ENCODE measurements at regions not wholly inside any gene's neighbourhood (a gene's known extent, or its start where the extent isn't known, plus 50 kb on each side); places are given as distances from the start of the nearest gene placed in this dataset.
A peak's percentile ranks its signal among the peaks of the same experiment; 100 is the strongest.
"Not testable (repeated sequence)": the region's sequence is repeated elsewhere in the genome, so short reads cannot be mapped to it uniquely, and the experiment has no call there.

- no peaks in the 10 kb centered on the region for H3K9me3 ChIP-seq (ENCODE audit: control insufficient read depth, low read length, poor library complexity, severe bottlenecking)
- Mint-ChIP-seq H3K4me3 (no peak overlapping the region), H3K4me1 (no peaks in the 10 kb centered on the region), H3K36me3 (ENCODE audit: low read depth) (no peaks in the 10 kb centered on the region), H3K27ac (no peak overlapping the region), H3K27me3 (no peaks in the 10 kb centered on the region)
- DNase-seq (no peak), ATAC-seq (no peak)
Observed at GRCh38 chr15:77871852-77872371, 205.6 kb downstream of the TBC1D2B start.

GRCh38 chr15:77870195-77871065, 207.1 kb downstream of the TBC1D2B start:
- peak; percentile 53 for ATAC-seq
- no peaks in the 10 kb centered on the region for H3K9me3 ChIP-seq (ENCODE audit: control insufficient read depth, low read length, poor library complexity, severe bottlenecking)
- H3K4me1 Mint-ChIP-seq = no peaks in the 10 kb centered on the region
- H3K36me3 Mint-ChIP-seq (ENCODE audit: low read depth) = no peaks in the 10 kb centered on the region
- H3K4me3 Mint-ChIP-seq = no peak overlapping the region
- H3K27ac Mint-ChIP-seq = no peak overlapping the region
- H3K27me3 Mint-ChIP-seq = no peaks in the 10 kb centered on the region
- peak in 1 of 3 donors; percentile 17 for DNase-seq

GRCh38 chr15:77869021-77869895, 208.3 kb downstream of the TBC1D2B start:
- Mint-ChIP-seq H3K4me3 (no peak overlapping the region), H3K27ac (no peak overlapping the region), H3K36me3 (ENCODE audit: low read depth) (no peaks in the 10 kb centered on the region), H3K4me1 (no peaks in the 10 kb centered on the region), H3K27me3 (peaks cover under 1% of the 10 kb centered on the region)
- DNase-seq = no peak
- no peak for ATAC-seq
- H3K9me3 ChIP-seq (ENCODE audit: control insufficient read depth, low read length, poor library complexity, severe bottlenecking) = no peaks in the 10 kb centered on the region

GRCh38 chr15:77868048-77868629, 209.4 kb downstream of the TBC1D2B start:
- not testable (repeated sequence) for H3K4me1 Mint-ChIP-seq; DNase-seq; H3K9me3 ChIP-seq (ENCODE audit: control insufficient read depth, low read length, poor library complexity, severe bottlenecking); H3K36me3 Mint-ChIP-seq (ENCODE audit: low read depth); H3K4me3 Mint-ChIP-seq; H3K27ac Mint-ChIP-seq; ATAC-seq
- peaks cover 12% of the 10 kb centered on the region for H3K27me3 Mint-ChIP-seq

- H3K36me3 Mint-ChIP-seq (ENCODE audit: low read depth) = no peaks in the 10 kb centered on the region
- no peak overlapping the region for H3K27ac Mint-ChIP-seq
- H3K27me3 Mint-ChIP-seq = peaks cover 14% of the 10 kb centered on the region
Observed at GRCh38 chr15:77867266-77868047, 210.1 kb downstream of the TBC1D2B start.

GRCh38 chr15:77866596-77867125, 210.8 kb downstream of the TBC1D2B start:
- Mint-ChIP-seq H3K36me3 (ENCODE audit: low read depth) (no peaks in the 10 kb centered on the region), H3K27ac (no peak overlapping the region), H3K4me1 (peaks cover 3% of the 10 kb centered on the region), H3K4me3 (no peak overlapping the region), H3K27me3 (peaks cover 17% of the 10 kb centered on the region)
- ATAC-seq (no peak), DNase-seq (no peak)
- no peaks in the 10 kb centered on the region for H3K9me3 ChIP-seq (ENCODE audit: control insufficient read depth, low read length, poor library complexity, severe bottlenecking)

More at GRCh38 chr15:77867266-77868047, 210.1 kb downstream of the TBC1D2B start:
- Mint-ChIP-seq H3K4me3 (no peak overlapping the region), H3K4me1 (peaks cover 3% of the 10 kb centered on the region)
- DNase-seq (no peak), ATAC-seq (no peak)
- no peaks in the 10 kb centered on the region for H3K9me3 ChIP-seq (ENCODE audit: control insufficient read depth, low read length, poor library complexity, severe bottlenecking)

GRCh38 chr15:77866186-77866585, 211.3 kb downstream of the TBC1D2B start:
- H3K27ac Mint-ChIP-seq = no peak overlapping the region
- H3K9me3 ChIP-seq (ENCODE audit: control insufficient read depth, low read length, poor library complexity, severe bottlenecking) = no peaks in the 10 kb centered on the region
- DNase-seq = no peak
- H3K36me3 Mint-ChIP-seq (ENCODE audit: low read depth) = no peaks in the 10 kb centered on the region
- H3K4me3 Mint-ChIP-seq = no peak overlapping the region
- ATAC-seq = no peak
- H3K27me3 Mint-ChIP-seq = peaks cover 21% of the 10 kb centered on the region
- H3K4me1 Mint-ChIP-seq = peaks cover 3% of the 10 kb centered on the region

- H3K4me1 Mint-ChIP-seq = peaks cover 3% of the 10 kb centered on the region
- H3K36me3 Mint-ChIP-seq (ENCODE audit: low read depth) = no peaks in the 10 kb centered on the region
- H3K9me3 ChIP-seq (ENCODE audit: control insufficient read depth, low read length, poor library complexity, severe bottlenecking) = no peaks in the 10 kb centered on the region
- H3K27me3 Mint-ChIP-seq = peaks cover 21% of the 10 kb centered on the region
- no peak overlapping the region for H3K4me3 Mint-ChIP-seq
- DNase-seq (no peak), ATAC-seq (no peak)
- no peak overlapping the region for H3K27ac Mint-ChIP-seq
Observed at GRCh38 chr15:77865701-77866100, 211.8 kb downstream of the TBC1D2B start.

- H3K9me3 ChIP-seq (ENCODE audit: control insufficient read depth, low read length, poor library complexity, severe bottlenecking) = no peaks in the 10 kb centered on the region
- Mint-ChIP-seq H3K27me3 (peaks cover 21% of the 10 kb centered on the region), H3K27ac (no peak overlapping the region), H3K36me3 (ENCODE audit: low read depth) (no peaks in the 10 kb centered on the region), H3K4me3 (no peak overlapping the region), H3K4me1 (peaks cover 3% of the 10 kb centered on the region)
- no peak for DNase-seq
- ATAC-seq = no peak
Observed at GRCh38 chr15:77865106-77865610, 212.4 kb downstream of the TBC1D2B start.

GRCh38 chr15:77864211-77865105, 213.1 kb downstream of the TBC1D2B start:
- no peaks in the 10 kb centered on the region for H3K9me3 ChIP-seq (ENCODE audit: control insufficient read depth, low read length, poor library complexity, severe bottlenecking)
- DNase-seq = no peak
- H3K4me3 Mint-ChIP-seq = no peak overlapping the region
- H3K27ac Mint-ChIP-seq = no peak overlapping the region
- H3K4me1 Mint-ChIP-seq = peaks cover 3% of the 10 kb centered on the region
- no peak for ATAC-seq
- H3K36me3 Mint-ChIP-seq (ENCODE audit: low read depth) = no peaks in the 10 kb centered on the region
- peaks cover 21% of the 10 kb centered on the region for H3K27me3 Mint-ChIP-seq

GRCh38 chr15:77863491-77864105, 213.9 kb downstream of the TBC1D2B start:
- H3K36me3 Mint-ChIP-seq (ENCODE audit: low read depth) = no peaks in the 10 kb centered on the region
- peaks cover 5% of the 10 kb centered on the region for H3K4me1 Mint-ChIP-seq
- no peaks in the 10 kb centered on the region for H3K9me3 ChIP-seq (ENCODE audit: control insufficient read depth, low read length, poor library complexity, severe bottlenecking)
- no peak overlapping the region for H3K4me3 Mint-ChIP-seq
- no peak overlapping the region for H3K27ac Mint-ChIP-seq
- DNase-seq (no peak), ATAC-seq (no peak)
- H3K27me3 Mint-ChIP-seq = peaks cover 25% of the 10 kb centered on the region

All from T-helper 17 cell (primary cell).